ENCODE measurements at regions not wholly inside any gene's neighbourhood (a gene's known extent, or its start where the extent isn't known, plus 50 kb on each side); places are given as distances from the start of the nearest gene placed in this dataset.
"Not testable (repeated sequence)": the region's sequence is repeated elsewhere in the genome, so short reads cannot be mapped to it uniquely, and the experiment has no call there.

GRCh38 chr9:109665736-109666135 is 114.3 kb upstream of the PALM2AKAP2 start:
- not testable (repeated sequence) for DNase-seq (ENCODE audit: low read depth)

DNA sequence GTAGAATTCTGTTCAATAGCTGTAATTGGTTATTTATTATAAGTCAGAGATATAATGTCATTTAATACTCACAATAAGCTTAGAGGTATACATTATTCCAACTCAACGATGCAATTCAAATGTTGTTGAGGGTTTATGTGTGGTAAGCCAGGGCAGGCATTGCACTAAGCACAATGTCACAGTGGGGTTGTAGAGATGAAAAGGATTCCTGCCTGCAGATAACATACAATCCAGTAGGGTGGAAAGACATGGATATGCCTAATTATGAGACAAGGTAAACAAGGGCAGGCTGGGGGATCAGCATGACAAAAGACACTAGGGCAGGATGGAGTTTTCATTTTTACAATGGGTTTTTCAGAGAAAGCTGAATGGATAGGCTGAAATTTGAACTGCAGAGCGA is 98.7 kb upstream of the PALM2AKAP2 start:
- DNase-seq (ENCODE audit: low read depth): no peak

GRCh38 chr9:109682227-109682626 is 97.8 kb upstream of the PALM2AKAP2 start:
- DNase-seq (ENCODE audit: low read depth): no peak

DNA sequence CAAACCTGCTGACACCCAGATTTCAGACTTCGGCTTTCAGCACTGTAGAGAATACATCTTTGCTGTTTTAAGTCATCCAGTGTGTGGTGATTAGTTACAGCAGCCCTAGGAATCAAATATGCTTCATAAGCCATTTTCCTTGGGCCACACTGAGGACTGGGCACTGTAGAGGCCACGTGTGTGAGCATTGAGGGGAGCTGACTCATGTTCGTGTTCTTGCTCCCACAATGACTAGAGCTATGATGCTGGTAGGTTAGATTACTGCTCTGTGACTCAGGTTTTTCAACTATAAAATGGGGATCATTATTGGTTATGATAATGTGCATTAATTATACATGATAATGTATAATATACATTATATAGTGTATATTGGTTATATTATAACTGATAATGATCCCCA is 96.5 kb upstream of the PALM2AKAP2 start:
- peak; percentile 60 for DNase-seq (ENCODE audit: low read depth)

DNA sequence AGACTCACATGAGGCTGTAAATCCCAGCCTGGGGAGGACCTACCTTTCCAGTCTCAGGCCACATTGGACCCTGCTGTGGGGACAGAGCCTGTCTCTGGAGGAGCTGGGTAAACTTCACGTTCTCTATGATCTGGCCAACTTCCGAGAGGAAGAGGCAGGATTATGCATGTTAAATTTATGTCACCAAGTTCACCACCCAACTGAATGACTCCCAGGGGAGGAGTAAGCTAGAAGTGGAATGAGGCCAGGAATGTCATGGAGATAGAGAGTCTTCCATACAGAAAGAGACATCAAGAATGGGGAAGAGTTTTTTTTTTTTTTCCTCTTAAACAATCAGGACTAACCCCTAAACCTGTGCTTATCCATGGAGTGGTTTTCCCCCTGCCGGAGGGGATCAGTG is 90.3 kb upstream of the PALM2AKAP2 start:
- no peak for DNase-seq (ENCODE audit: low read depth)

- no peak for DNase-seq (ENCODE audit: low read depth)
Observed at GRCh38 chr9:109699019-109699418, 81.0 kb upstream of the PALM2AKAP2 start.

DNA sequence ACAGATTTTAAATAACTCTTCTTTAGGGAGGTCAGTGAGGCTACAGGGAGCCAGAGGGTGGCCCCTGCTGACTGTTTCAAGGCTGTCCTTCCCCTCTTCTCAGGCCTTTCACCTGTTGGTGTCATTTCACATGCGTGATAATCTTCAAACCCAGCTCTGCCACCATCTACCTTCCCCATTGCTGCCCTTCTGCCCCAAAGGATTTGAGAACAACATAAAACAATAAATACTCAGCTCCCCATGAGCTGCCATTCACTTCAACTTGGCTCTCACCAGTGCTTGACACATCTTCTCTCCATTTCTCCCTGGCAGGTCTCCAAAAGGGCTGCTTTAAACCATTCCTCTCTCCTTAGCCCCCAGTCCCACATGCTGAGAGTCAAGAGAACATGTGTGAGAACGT is 75.5 kb upstream of the PALM2AKAP2 start:
- no peak for DNase-seq (ENCODE audit: low read depth)

GRCh38 chr9:109705515-109705914 is 74.5 kb upstream of the PALM2AKAP2 start:
- DNase-seq (ENCODE audit: low read depth): peak; percentile 68

- no peak for DNase-seq (ENCODE audit: low read depth)
Observed at GRCh38 chr9:109707355-109707754, 72.6 kb upstream of the PALM2AKAP2 start.

DNA sequence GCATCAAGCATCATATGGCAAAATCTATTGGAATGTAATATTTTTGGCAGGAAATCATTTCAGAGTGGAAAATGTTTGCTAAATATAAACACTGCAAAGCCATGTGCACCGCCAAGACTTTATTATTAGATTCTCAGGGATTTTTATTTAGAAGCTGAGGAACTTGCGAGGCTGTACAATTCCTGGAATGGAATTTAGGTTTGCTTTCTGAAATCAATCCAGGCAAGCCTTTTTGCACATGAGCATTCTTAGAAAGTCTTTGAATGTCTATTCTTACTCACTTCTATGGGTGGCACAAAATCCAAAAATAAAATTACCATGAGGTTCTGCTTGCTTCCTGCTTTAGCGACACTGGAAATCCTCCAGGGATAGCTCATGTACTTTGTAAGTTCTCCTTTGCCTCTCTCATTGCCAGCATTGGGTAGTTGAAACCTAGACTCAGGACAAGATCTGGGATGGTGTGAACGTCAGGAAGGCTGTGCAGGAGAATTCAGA is 71.5 kb upstream of the PALM2AKAP2 start:
- DNase-seq (ENCODE audit: low read depth): no peak

DNA sequence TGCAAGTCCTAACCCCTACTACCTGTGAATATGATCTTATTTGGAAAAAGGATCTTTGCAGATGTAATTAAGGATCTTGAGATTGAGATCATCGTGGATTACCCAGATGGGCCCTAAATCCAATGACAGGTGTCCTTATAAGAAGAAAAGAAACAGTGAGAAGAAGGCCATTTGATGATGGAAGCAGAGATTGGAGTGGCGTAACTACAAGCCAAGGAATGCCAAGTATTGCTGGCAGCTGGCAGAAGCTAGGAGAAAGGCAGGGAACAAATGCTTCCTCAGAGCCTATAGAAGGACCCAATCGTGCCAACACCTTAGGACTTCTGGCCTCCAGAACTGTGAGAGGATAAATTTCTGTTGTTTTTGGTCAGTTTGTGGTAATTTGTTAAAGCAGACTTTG is 70.1 kb upstream of the PALM2AKAP2 start:
- no peak for DNase-seq (ENCODE audit: low read depth)

DNA sequence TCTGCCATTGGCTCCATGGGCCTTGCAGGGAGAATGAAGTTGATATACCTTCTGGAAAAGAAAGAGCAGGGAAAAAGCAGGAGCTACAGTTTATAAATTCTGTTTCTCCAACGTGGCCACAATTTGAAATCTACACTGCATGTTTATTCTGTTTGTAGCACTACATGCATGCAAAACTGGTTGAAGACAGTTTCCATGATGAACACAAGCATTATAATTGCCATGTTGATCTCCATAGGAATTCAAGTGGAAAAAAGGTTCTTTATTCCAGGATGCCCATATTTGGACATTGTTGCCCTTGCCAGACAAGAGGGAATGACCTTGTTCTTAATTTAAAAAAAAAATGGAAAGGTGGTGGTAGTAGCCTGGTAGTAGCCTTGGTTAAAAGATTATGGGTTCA is 69.2 kb upstream of the PALM2AKAP2 start:
- DNase-seq (ENCODE audit: low read depth): no peak

GRCh38 chr9:109715344-109715743 is 64.7 kb upstream of the PALM2AKAP2 start:
- no peak for DNase-seq (ENCODE audit: low read depth)

- no peak for DNase-seq (ENCODE audit: low read depth)
Observed at GRCh38 chr9:109716631-109717030, 63.4 kb upstream of the PALM2AKAP2 start.

DNA sequence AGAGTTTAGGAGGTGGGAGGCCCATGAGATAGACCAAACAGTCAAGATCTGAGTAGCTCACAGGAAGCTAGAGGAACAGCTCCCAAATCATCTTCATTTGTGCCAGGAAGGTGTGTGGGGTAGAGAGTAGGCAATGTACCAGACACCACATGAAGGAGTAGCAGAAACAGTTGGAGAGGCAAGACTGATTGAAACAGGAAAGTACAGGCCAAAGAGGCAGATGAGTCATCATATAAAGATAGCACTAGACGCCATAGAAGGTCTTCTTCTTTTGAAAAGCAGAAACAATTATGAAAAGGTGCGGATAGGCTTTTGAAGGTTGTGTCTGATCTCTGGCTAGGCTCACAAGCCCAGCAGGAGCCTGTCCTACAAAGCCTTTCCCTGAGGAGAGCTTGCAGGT is 62.7 kb upstream of the PALM2AKAP2 start:
- no peak for DNase-seq (ENCODE audit: low read depth)

GRCh38 chr9:109718861-109719260 is 61.1 kb upstream of the PALM2AKAP2 start:
- DNase-seq (ENCODE audit: low read depth): no peak

DNA sequence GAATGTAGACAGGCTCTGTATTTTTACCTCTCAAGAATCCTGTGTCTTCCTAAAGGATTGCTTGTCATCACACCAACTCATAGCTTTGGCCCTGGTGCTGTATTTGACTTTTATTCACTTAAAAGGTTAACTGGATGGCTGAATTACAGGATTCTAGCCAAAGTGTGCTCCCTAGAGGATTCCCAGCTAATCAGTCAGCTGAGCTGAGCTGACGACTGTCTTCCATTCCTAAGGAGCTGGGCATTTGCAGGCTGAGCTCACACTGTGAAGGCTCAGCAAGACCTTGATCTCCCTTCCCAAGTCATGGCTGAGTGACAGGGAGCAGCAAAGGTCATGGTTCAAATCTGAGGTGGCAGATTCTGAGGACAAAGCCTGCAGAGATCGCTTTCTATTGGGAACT is 59.0 kb upstream of the PALM2AKAP2 start:
- no peak for DNase-seq (ENCODE audit: low read depth)

DNA sequence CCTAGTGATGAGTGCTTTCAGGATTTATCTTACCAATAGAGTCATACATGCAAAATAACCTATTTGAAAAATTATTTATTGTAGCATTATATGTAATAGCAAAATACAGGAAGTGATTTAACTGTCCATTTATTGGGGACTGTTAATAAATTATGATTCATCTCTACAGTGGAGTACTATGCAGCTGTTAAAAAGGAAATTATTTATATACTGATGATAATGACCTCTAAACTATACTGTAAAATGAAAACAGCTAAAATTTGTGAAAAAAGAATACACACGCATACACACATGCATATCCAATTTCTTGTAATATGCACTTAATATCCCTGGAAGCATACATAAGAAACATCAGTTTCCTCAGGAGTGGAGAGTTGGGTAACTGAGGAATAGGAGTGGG is 58.0 kb upstream of the PALM2AKAP2 start:
- DNase-seq (ENCODE audit: low read depth): no peak

- DNase-seq (ENCODE audit: low read depth): no peak
Observed at GRCh38 chr9:109723781-109724180, 56.2 kb upstream of the PALM2AKAP2 start.

- no peak for DNase-seq (ENCODE audit: low read depth)
Observed at GRCh38 chr9:109725460-109725859, 54.5 kb upstream of the PALM2AKAP2 start.

DNA sequence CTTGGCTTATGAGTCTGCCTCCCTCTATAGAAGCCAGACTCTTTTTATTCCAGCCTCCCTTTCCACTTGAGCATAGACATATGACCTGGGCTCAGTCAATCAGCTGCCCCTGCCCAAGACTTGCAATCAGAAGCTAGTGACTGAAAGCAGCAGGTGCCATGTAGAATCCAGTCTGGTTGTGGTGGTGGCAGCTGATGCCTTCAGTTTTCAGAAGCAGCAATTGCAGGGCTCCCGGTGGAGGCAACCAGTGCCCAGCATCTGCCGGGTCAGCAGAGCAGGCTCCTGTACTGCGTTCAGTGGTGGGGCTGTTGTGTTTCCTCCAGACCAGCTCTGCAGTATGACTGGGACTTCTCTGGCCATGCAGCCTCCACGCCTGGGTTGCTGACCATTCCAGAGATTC is 53.9 kb upstream of the PALM2AKAP2 start:
- DNase-seq (ENCODE audit: low read depth): no peak

- no peak for DNase-seq (ENCODE audit: low read depth)
Observed at GRCh38 chr9:109728686-109729300, 51.2 kb upstream of the PALM2AKAP2 start.

DNA sequence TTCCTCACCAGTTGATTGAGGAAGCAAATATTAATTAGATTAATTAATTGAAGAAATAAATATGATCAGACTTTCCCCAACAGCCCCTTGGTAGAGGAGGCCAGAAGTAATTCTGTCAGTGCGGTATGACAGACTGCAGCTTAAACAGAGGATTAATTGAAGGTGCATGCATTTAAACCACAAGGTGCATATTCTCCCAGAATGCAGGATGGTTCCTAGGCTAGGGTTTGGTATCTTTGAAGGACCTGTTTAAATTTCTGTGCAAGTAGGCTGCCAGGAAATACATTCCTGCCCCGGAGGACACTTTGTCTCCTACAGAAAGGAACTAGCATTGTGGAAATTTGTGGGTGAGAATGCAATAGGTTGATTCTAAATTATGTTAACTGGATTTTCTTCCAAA is 50.5 kb upstream of the PALM2AKAP2 start:
- no peak for DNase-seq (ENCODE audit: low read depth)

All from Daoy (cell line).